GM12864 (cell line): ENCODE measurements at regions not wholly inside any gene's neighbourhood (a gene's known extent, or its start where the extent isn't known, plus 50 kb on each side); places are given as distances from the start of the nearest gene placed in this dataset.

Experiments
- DNase-seq: peaks from one replicate; pipeline ENCODE4 v3.0.0-alpha.2; 2011; ENCODE audit warnings: low read depth
- H3K4me3 ChIP-seq: 2 replicates; pipeline ENCODE4 v1.5.1; 2011; ENCODE audit warnings: mild to moderate bottlenecking, low read depth, low read length, control low read depth
- CTCF ChIP-seq: IDR thresholded peaks from 2 replicates; pipeline ENCODE4 v1.5.1; 2011; ENCODE audit warnings: low read depth, mild to moderate bottlenecking, moderate library complexity, low read length, control low read depth, inconsistent platforms; ENCODE audit errors: missing control alignments

DNA sequence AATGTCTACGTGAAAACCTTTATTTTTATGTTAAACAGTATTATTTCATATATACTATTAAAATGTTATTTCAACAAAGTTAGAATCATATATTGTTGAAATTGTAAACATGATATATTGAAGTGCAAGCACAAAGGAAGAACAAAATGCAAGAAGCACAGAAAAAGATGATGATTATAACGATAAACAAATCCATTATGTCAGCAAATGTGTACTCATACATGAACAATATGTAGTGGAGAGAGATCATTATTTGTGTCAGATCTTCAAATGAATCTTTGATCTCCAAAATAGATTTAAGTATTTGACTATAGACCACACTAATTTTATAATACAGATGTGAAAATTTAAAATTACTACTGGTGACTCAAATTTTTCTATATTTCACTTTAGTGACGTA lies 1104.4 kb upstream of the CRIM1 start:
- TF ChIP-seq CTCF: no peak
- DNase-seq: no peak
- H3K4me3 ChIP-seq: no peak overlapping the region

- DNase-seq: no peak
- H3K4me3 ChIP-seq: no peak overlapping the region
- no peak for TF ChIP-seq CTCF
Observed at GRCh38 chr2:35246702-35247101, 1108.9 kb upstream of the CRIM1 start.

GRCh38 chr2:35228584-35228983 lies 1127.0 kb upstream of the CRIM1 start:
- no peak overlapping the region for H3K4me3 ChIP-seq
- TF ChIP-seq CTCF: no peak
- no peak for DNase-seq

DNA sequence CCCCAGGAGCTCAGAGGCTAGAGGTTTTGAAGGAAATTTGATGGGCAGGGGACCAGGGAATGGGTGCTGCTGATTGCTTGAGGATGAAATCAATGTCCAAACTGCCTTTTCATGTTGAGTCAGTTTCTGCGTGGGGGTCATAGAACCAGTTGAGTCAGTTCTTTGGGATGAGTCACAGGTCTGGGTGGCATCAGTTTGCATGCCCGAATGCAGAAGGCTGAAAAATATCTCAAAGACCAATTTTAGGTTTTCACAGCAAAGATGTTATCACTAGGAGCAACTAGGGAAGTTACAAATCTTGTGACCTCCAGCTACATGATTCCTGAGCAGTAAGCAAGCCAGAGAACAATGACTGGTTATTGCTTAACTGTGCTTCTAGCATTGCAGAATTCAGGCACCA lies 1135.1 kb upstream of the CRIM1 start:
- no peak overlapping the region for H3K4me3 ChIP-seq
- no peak for DNase-seq
- no peak for TF ChIP-seq CTCF

- H3K4me3 ChIP-seq: no peak overlapping the region
- no peak for TF ChIP-seq CTCF
- no peak for DNase-seq
Observed at GRCh38 chr2:35204881-35205280, 1150.7 kb upstream of the CRIM1 start.

DNA sequence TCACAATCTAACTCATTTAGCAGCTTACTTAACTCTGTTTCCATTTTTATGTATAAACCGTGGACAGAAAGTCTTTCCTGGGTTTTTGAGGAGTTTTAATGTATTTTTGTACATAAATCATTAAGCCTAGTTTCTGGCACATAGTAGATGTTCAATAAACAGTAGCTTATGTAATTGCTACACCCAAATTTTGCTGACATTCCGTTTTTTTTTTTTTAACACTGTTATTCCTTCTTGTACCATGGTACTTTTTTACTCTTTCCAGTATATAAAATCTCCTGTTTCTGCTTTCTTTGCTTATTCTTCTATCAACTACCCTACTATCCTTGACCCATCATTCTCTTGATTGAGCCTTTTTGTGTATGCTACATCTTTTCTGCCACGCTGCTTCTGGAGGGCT lies 1151.3 kb upstream of the CRIM1 start:
- no peak overlapping the region for H3K4me3 ChIP-seq
- no peak for TF ChIP-seq CTCF
- no peak for DNase-seq

DNA sequence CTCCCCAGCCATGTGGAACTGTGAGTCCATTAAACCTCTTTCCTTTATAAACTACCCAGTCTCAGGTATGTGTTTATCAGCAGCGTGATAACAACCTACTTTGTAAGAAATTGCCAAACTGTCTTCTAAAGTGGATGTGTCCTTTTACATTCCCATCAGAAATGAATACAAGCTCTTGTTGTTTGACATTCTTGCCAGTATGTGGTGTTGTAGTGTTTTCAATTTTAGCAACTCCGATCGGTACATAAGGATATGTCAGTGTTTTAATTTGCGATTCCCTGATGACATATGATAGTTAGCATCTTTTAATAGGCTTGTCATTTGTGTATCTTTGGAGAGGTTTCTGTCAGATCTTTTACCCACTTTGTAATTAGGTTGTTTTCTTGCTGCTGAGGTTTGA lies 1156.3 kb upstream of the CRIM1 start:
- no peak overlapping the region for H3K4me3 ChIP-seq
- DNase-seq: no peak
- no peak for TF ChIP-seq CTCF
